Esophagus squamous epithelium (tissue), 5 donors: ENCODE measurements at regions not wholly inside any gene's neighbourhood (a gene's known extent, or its start where the extent isn't known, plus 50 kb on each side); places are given as distances from the start of the nearest gene placed in this dataset.

ENCODE experiments used
- DNase-seq: peaks from one replicate; lab custom pipeline; 2025; lab: John Stamatoyannopoulos, UW
- H3K27ac ChIP-seq, 4 donors: fragments of 200-600 bp; sonication (generic); one replicate each; pipeline ENCODE4 v1.5.1; 2016 to 2019; ENCODE audit warnings: mild to moderate bottlenecking in 1 of 4
- H3K27me3 ChIP-seq, 4 donors: fragments of 200-600 bp; sonication (generic); 1 replicate in 3 of 4; 2 replicates in 1 of 4; pipeline versions ENCODE4 v1.5.1 to v1.6.0; 2017 to 2021; ENCODE audit warnings: antibody characterized with exemption in 1 of 4
- H3K36me3 ChIP-seq, 3 donors: fragments of 200-600 bp; sonication (generic); one replicate each; pipeline ENCODE4 v1.5.1; 2016 to 2019
- H3K4me1 ChIP-seq, 3 donors: fragments of 200-600 bp; sonication (generic); one replicate each; pipeline ENCODE4 v1.5.1; 2017 to 2019
- H3K4me3 ChIP-seq, 4 donors: fragments of 200-600 bp; sonication (generic); 1 replicate in 3 of 4; 2 replicates in 1 of 4; pipeline ENCODE4 v1.5.1; 2016 to 2019; ENCODE audit warnings: mild to moderate bottlenecking in 2 of 4, moderate library complexity in 1 of 4
- H3K9me3 ChIP-seq, 3 donors: fragments of 200-600 bp; sonication (generic); one replicate each; pipeline ENCODE4 v1.5.1; 2016 to 2019
- CTCF ChIP-seq, 6 experiments: fragments of 450-650 bp in 4 of 6; fragments of 200-600 bp in 2 of 6; sonication (generic) in 2 of 6; IDR thresholded peaks; one replicate each; pipeline ENCODE4 v1.5.1; 2016 to 2019; ENCODE audit warnings: antibody characterized with exemption in 6 of 6, mild to moderate bottlenecking in 4 of 6, moderate library complexity in 4 of 6
- POLR2A ChIP-seq, 4 donors: fragments of 450-650 bp; IDR thresholded peaks; one replicate each; pipeline ENCODE4 v1.6.1; 2017; ENCODE audit warnings: antibody characterized with exemption in 4 of 4, mild to moderate bottlenecking in 4 of 4, moderate library complexity in 3 of 4
- WGBS, 2 donors: methylation state at CpG; one replicate each; pipeline ENCODE4 v1.1.5; 2018; 5-methylcytosine and 5-hydroxymethylcytosine counted together
- intact Hi-C: fragments of 100-400 bp; cut with DNase I; formaldehyde crosslinking; loops from one replicate; pipeline ENCODE4 v1.15.0; 2022
- donor health status: DM: yes; HTN: yes; CAD: no.

GRCh38 chr1:13929313-13929712, 229.3 kb downstream of the PRDM2 start:
- Histone ChIP-seq H3K4me1 (no peaks in the 10 kb centered on the region), H3K27me3 (peaks cover 0 to 14% (median 0%) of the 10 kb centered on the region in 4 donors), H3K9me3 (no peaks in the 10 kb centered on the region), H3K36me3 (no peaks in the 10 kb centered on the region), H3K4me3 (no peak overlapping the region), H3K27ac (no peak overlapping the region)
- WGBS, 2 donors = 67 to 80% methylated on average over 5 of the region's 5 CpGs
- no peak for DNase-seq
- no peak for TF ChIP-seq POLR2A (IDR thresholded peaks at IDR 0.05)
- no peak for TF ChIP-seq CTCF (IDR thresholded peaks at IDR 0.05)
- intact Hi-C loops = no loop called here

DNA sequence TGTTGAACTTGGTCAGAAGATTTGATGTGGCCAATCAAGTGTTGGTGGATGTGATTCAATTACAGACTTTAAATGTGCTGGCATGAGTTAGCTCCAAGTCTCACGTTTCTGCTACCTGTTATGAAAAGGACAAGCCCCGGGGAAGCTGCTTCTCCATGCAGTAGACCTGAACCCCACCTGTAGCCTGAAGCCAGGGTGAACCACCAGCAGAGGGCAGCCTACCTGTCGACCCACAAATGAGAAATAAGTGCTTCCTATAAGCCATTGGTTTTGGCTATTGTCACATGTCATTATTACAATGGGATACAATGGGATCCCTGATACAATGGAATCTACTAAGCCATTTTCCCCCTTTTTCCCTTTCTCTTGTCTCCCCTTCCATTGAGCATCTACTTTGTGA, 230.2 kb downstream of the PRDM2 start:
- no peak for DNase-seq

GRCh38 chr1:13931226-13931625, 231.2 kb downstream of the PRDM2 start:
- WGBS, 2 donors = 58 to 72% methylated on average over 3 of the region's 3 CpGs
- Histone ChIP-seq H3K27me3 (peaks cover 0 to 14% (median 0%) of the 10 kb centered on the region in 4 donors), H3K27ac (no peak overlapping the region), H3K4me3 (no peak overlapping the region), H3K36me3 (no peaks in the 10 kb centered on the region), H3K4me1 (no peaks in the 10 kb centered on the region), H3K9me3 (no peaks in the 10 kb centered on the region)
- intact Hi-C loops = no loop called here
- DNase-seq = no peak
- TF ChIP-seq CTCF (IDR thresholded peaks at IDR 0.05) = no peak
- no peak for TF ChIP-seq POLR2A (IDR thresholded peaks at IDR 0.05)

More for the DNA sequence above, 230.2 kb downstream of the PRDM2 start:
- 19 to 25% methylated on average over 3 of the region's 3 CpGs for WGBS, 2 donors
- Histone ChIP-seq H3K4me1 (no peaks in the 10 kb centered on the region), H3K27ac (no peak overlapping the region), H3K36me3 (no peaks in the 10 kb centered on the region), H3K4me3 (no peak overlapping the region), H3K9me3 (no peaks in the 10 kb centered on the region), H3K27me3 (peaks cover 0 to 14% (median 0%) of the 10 kb centered on the region in 4 donors)
- intact Hi-C loops = no loop called here
- no peak for TF ChIP-seq POLR2A (IDR thresholded peaks at IDR 0.05)
- peak in 2 of 6 experiments; percentile 17 to 42 for TF ChIP-seq CTCF (IDR thresholded peaks at IDR 0.05)

GRCh38 chr1:13935336-13935735, 235.3 kb downstream of the PRDM2 start:
- TF ChIP-seq POLR2A (IDR thresholded peaks at IDR 0.05) (no peak), CTCF (IDR thresholded peaks at IDR 0.05) (no peak)
- peaks cover 0 to 6% (median 0%) of the 10 kb centered on the region in 4 donors for H3K27me3 ChIP-seq
- WGBS, 2 donors = 56 to 63% methylated on average over 5 of the region's 5 CpGs
- H3K4me1 ChIP-seq = no peaks in the 10 kb centered on the region
- intact Hi-C loops = no loop called here
- H3K9me3 ChIP-seq = no peaks in the 10 kb centered on the region
- no peaks in the 10 kb centered on the region for H3K36me3 ChIP-seq
- DNase-seq = no peak
- H3K4me3 ChIP-seq = no peak overlapping the region
- H3K27ac ChIP-seq = no peak overlapping the region

DNA sequence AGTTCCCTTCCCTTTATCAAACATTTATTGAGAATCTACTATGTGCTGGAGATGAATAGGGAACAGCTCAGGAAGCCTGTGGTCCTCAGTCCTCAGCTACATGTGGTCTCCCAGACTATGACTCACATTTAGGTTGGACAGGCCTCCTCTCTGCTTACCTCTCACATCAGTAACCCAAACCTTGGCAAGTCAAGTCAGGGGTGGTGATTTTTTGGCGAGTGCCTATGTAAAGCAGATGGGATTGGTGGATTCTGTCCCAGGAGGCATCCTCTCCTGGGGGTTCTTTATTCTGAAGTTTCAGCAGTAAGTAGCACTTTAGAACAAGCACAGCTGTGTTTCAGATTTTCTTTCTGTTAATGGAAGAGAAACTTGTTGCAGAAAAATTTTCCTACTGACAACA, 241.3 kb downstream of the PRDM2 start:
- no peaks in the 10 kb centered on the region for H3K27me3 ChIP-seq
- H3K4me3 ChIP-seq = no peak overlapping the region
- no peak for TF ChIP-seq POLR2A (IDR thresholded peaks at IDR 0.05)
- no peak for TF ChIP-seq CTCF (IDR thresholded peaks at IDR 0.05)
- H3K4me1 ChIP-seq = no peaks in the 10 kb centered on the region
- H3K27ac ChIP-seq = no peak overlapping the region
- no peak for DNase-seq
- no peaks in the 10 kb centered on the region for H3K36me3 ChIP-seq
- 83 to 89% methylated on average over 1 of the region's 1 CpG for WGBS, 2 donors
- H3K9me3 ChIP-seq = no peaks in the 10 kb centered on the region
- intact Hi-C loops = no loop called here
